ENCODE measurements at regions not wholly inside any gene's neighbourhood (a gene's known extent, or its start where the extent isn't known, plus 50 kb on each side); places are given as distances from the start of the nearest gene placed in this dataset.

DNA sequence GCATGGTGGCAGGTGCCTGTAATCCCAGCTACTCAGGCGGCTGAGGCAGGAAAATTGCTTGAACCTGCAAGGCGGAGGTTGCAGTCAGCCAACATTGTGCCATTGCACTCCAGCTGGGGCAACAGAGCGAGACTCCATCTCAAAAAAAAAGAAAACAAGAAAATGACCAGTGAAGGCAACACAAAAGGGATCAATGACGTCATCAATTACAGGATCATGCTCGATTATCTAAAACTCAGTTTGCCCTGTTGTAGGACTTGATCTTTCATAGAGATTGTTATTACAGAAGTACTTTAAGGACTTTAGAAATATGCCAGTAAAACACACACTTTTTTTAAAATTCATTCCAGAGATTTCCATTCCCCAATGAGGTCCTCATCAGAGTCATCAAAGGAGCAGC lies 147.8 kb downstream of the ETS2 start:
- no peak for TF ChIP-seq EZH2 (IDR thresholded peaks at IDR 0.05; ENCODE audit: borderline replicate concordance, low read depth, low read length, severe bottlenecking)
- TF ChIP-seq, protein P1, sequence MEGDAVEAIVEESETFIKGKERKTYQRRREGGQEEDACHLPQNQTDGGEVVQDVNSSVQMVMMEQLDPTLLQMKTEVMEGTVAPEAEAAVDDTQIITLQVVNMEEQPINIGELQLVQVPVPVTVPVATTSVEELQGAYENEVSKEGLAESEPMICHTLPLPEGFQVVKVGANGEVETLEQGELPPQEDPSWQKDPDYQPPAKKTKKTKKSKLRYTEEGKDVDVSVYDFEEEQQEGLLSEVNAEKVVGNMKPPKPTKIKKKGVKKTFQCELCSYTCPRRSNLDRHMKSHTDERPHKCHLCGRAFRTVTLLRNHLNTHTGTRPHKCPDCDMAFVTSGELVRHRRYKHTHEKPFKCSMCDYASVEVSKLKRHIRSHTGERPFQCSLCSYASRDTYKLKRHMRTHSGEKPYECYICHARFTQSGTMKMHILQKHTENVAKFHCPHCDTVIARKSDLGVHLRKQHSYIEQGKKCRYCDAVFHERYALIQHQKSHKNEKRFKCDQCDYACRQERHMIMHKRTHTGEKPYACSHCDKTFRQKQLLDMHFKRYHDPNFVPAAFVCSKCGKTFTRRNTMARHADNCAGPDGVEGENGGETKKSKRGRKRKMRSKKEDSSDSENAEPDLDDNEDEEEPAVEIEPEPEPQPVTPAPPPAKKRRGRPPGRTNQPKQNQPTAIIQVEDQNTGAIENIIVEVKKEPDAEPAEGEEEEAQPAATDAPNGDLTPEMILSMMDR (IDR thresholded peaks at IDR 0.05; ENCODE audit: borderline replicate concordance, extremely low read depth, low read length, poor library complexity, severe bottlenecking): no peak
